Stimulated activated CD8-positive, alpha-beta memory T cell treated with anti-CD3 and anti-CD28 coated beads, Interleukin-15, amount 100 ng/mL, for 1 hour (primary cell): ENCODE measurements at regions not wholly inside any gene's neighbourhood (a gene's known extent, or its start where the extent isn't known, plus 50 kb on each side); places are given as distances from the start of the nearest gene placed in this dataset.

ENCODE experiments used
- DNase-seq: peaks from one replicate; pipeline ENCODE4 v3.0.0-alpha.2; 2020; ENCODE audit warnings: low read depth

DNA sequence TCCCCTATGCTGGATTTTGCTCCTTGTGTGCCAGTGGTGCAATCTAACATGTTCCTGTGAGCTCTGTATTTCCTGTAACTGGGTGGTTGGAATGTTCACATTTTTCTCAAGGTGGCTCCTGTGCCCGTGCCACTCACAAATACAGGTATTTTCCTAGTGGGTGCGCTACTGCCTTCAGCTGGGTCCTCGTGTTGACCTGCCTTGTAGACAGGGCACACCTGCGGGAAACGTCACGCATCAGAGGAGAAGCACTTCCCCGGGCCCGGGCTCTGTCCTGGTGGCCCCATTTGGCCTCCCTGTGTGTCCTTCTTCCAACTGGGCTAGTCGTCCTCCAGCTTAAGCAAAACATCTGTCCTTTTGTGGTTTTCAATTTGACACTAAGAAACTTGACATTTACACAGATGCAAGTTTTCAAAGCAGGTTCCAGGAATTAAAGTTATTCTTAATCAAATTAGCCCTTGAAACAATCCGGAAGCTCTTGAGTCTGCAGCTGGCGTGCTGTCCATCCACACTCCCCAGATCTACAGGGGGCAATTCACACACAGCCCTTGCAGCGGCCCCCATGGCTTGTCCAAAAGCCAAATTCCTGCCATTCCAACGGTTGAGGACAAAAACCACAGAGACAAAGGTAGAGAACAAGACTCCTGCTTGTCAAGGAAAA lies 275.1 kb downstream of the CDC5L start:
- no peak for DNase-seq

GRCh38 chr6:44663860-44664634 lies 276.5 kb downstream of the CDC5L start:
- DNase-seq = no peak

- no peak for DNase-seq
Observed at GRCh38 chr6:44664716-44665115, 277.2 kb downstream of the CDC5L start.

- DNase-seq = no peak
Observed at GRCh38 chr6:44665143-44665542, 277.6 kb downstream of the CDC5L start.

DNA sequence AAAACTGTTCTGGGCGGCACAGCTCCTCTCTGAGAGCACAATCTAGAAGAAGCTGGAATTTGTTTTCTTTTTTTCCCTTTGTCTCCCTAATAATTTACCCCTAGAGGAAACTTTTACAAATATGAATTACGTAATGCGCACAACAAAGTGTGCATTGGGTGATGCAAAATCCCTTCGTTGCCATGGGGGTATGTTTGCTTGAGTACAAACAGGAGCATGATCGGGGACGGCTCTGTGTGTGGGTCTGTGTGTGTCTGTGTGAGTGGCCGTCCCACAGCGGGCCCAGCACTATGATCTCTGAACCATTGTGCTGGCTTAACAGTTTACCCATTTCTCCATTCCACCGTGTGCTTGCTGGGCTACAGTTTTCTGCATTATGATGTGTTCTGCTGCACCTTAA lies 278.2 kb downstream of the CDC5L start:
- no peak for DNase-seq

- DNase-seq = no peak
Observed at GRCh38 chr6:44666324-44666723, 278.8 kb downstream of the CDC5L start.

- no peak for DNase-seq
Observed at GRCh38 chr6:44667226-44667625, 279.7 kb downstream of the CDC5L start.

DNA sequence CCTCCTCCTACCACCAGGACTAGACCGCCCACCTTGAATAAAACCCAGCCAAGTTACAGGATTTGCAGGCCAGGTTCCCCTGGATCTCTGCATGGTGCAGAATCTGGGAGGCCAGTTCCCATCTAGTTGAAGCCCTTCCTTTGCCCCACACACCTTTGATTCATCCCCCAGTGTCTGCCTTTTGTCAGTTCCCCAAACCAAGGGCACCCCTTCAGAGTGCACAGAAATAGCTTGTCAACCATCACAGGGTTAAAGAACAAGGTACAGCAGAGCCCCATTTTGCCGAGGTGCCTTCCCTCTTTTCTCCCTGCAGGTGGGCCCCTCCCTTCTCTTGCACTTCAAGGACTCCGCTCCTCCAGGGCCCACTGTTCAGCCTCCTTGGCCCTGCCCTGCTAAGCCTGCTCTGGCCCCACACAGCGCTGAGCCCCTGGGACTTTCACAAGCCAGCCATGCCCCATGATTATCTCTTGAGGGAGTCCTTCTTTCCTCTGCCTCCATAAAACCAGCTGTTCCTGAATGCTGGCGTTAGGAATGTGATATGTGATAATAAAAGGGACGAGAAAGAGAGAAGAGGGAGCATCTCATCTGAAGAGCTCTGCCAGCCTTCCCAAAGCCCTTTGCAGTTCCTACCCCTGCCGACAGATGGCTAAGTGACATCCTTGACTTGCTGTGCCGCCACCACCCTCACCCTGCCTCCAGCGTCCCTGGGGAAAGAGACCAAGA lies 280.3 kb downstream of the CDC5L start:
- no peak for DNase-seq

- no peak for DNase-seq
Observed at GRCh38 chr6:44668391-44668930, 281.0 kb downstream of the CDC5L start.

DNA sequence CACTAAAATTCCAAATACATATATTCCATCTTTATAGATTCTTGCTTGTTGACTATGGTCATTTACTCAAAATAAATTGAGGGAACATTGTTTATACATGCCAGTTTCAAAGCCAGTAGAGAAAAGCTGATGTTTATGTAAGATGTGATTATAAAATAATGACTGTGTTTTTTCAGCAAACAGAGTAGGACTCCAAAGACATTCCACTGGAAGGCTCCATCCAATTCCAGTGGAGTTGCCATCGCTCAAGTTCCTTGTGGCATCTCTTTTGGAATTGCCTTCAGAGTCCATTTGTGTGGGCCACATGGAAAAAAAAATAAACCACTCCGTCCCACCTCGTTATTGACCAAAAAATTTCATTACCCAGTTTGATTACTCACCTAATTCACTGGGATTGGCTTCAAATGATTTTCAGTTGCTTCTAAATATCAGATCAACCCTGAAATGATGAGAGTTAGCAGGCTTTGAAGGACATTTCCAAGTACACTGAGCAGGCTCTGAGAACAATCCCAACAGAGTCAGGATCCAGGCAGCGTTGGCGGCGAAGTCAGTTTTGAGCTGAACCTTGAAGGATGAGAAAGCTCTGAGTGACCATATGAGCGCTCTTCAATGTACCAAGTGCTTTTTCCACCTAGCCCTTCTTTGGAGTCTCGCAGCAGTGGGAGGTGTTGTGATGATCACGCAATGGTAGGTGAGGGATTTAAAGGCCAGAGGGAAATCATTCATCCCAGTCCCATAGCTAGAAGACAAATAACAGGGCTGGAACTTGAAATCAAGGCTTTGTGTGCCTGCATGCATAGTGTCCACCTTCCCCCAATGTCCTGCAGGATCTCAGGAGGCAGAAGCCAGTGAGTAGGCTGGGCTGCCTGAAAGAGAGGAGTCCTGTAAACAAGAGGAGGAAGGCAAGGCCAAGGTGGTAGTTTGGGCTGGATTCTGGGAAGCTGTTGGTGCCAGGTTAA lies 281.7 kb downstream of the CDC5L start:
- DNase-seq = no peak

- DNase-seq = no peak
Observed at GRCh38 chr6:44670146-44670545, 282.6 kb downstream of the CDC5L start.

DNA sequence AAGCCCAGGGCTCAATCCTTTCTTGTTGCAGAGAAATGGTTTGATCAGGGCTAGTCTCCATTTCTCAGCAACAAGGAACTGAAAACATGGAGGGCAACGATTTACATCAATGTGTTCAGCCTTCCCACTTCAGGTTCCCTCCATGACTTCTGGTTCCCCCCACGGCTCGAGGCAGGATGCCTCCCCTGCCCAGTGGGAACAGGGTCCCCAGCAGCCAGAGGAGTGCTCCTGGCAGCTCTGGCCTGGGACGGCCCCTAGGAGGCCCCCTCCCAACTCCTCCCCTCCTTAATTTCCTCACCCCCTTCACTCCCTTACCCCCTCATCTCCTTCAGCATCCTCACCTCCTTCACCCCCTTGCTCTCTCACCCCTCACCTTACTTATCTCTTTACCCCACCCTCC lies 283.8 kb downstream of the CDC5L start:
- DNase-seq = no peak

DNA sequence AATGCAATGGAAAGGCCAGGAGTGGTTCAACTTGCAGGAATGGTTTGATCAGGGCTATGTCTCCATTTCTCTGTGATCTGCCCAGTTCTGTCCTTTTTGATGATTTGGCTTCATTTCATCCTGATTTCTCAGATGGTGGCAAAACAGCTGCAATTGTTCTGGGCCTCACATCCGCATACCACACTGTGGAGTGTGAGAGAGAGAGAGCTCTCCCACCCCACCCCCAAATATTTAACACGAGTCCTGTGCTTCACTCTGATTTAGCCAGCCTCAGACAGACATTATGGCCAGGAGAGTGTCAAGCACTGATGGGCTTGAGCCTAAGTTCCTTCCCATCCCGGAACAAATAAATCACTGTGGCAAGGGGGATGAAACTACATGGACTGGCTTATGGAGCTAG lies 284.6 kb downstream of the CDC5L start:
- no peak for DNase-seq

DNA sequence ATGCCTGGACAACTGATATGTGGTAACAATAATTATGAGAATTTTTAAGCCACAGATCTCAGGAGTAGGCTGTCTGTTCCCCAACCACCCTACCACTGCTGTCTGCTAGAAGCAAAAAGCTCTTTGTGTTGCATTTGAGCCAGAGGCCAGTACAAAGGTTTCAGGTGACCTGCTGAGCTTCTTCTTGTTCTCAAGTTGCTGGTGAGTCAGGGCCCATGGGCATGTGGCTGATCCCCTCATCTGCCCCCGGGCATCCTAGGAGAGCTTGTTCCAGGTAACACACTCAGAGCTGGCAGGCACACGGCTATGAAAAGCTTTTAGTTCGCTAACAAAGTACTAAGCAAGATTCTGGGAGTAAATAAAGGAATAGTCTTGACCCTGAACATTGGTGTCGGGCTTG lies 285.3 kb downstream of the CDC5L start:
- DNase-seq = no peak

GRCh38 chr6:44674226-44675155 lies 287.0 kb downstream of the CDC5L start:
- no peak for DNase-seq

DNA sequence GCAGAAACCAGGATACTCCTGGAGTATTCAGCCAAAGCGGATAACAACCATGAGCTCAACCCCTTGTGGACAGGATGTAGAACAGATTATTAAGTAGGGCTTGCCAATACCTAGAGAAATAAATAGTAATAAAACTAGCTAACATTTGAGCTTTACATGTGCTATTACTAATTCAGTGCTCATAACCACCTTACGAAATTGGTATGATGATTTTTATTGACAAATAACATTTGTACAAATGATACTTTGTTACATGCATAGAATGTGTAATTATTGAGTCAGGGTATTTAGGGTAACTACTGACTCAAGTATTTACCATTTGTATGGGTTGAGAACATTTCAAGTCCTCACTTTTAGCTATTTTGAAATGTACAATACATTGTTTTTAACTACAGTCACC lies 287.9 kb downstream of the CDC5L start:
- DNase-seq = no peak

DNA sequence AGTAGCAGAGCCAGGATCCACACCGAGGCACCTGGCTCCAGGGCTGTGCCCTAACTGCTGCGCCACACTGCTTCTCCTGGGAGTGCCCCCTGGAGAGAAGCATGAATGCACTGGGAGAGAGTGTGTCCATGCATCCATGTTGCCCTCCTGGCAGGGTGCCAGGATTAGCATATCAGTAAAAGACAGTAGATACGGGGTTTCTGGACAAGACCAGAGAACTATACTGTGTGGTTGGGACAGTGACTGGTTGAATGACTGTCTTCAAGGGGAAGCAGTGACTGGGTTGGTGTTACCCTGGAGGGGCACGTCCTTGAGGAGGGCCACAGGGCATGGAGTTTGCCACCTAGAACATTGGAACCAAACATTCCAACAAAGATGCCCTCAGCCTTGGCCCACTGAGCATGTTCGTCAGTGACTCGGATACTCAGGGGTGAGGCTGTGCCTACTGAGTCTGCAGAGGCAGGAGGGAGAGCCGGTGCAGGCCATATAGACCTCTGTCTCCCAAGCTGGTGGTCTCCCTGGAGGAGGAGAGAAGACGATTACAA lies 288.8 kb downstream of the CDC5L start:
- DNase-seq = no peak

- DNase-seq = no peak
Observed at GRCh38 chr6:44676826-44677433, 289.4 kb downstream of the CDC5L start.

- DNase-seq = no peak
Observed at GRCh38 chr6:44678252-44678935, 290.9 kb downstream of the CDC5L start.
